HG02588 (cell line): ENCODE measurements at regions not wholly inside any gene's neighbourhood (a gene's known extent, or its start where the extent isn't known, plus 50 kb on each side); places are given as distances from the start of the nearest gene placed in this dataset.

Experiments used
- ATAC-seq: cut with Tn5 transposase; IDR thresholded peaks from one replicate; pipeline ENCODE4 v1.9.1; 2021; ENCODE audit warnings: mild to moderate bottlenecking, moderate library complexity; ENCODE audit not compliant: unreplicated experiment

GRCh38 chr21:27086630-27087029, 119.7 kb upstream of the ADAMTS5 start:
- no peak for ATAC-seq

- no peak for ATAC-seq
Observed at GRCh38 chr21:27086186-27086585, 119.3 kb upstream of the ADAMTS5 start.

- ATAC-seq: no peak
Observed at GRCh38 chr21:27085387-27085786, 118.5 kb upstream of the ADAMTS5 start.

GRCh38 chr21:27083144-27083543, 116.3 kb upstream of the ADAMTS5 start:
- ATAC-seq: no peak

GRCh38 chr21:27082431-27083010, 115.6 kb upstream of the ADAMTS5 start:
- ATAC-seq: no peak

- no peak for ATAC-seq
Observed at GRCh38 chr21:27079636-27080240, 112.8 kb upstream of the ADAMTS5 start.

GRCh38 chr21:27078915-27079314, 112.0 kb upstream of the ADAMTS5 start:
- ATAC-seq: no peak

GRCh38 chr21:27077501-27077900, 110.6 kb upstream of the ADAMTS5 start:
- ATAC-seq: no peak

GRCh38 chr21:27076025-27076424, 109.1 kb upstream of the ADAMTS5 start:
- no peak for ATAC-seq

GRCh38 chr21:27070861-27071670, 104.2 kb upstream of the ADAMTS5 start:
- no peak for ATAC-seq

- no peak for ATAC-seq
Observed at GRCh38 chr21:27068811-27069210, 101.9 kb upstream of the ADAMTS5 start.

- ATAC-seq: no peak
Observed at GRCh38 chr21:27067226-27067625, 100.3 kb upstream of the ADAMTS5 start.

- ATAC-seq: no peak
Observed at GRCh38 chr21:27062443-27062842, 95.6 kb upstream of the ADAMTS5 start.

GRCh38 chr21:27061770-27062169, 94.9 kb upstream of the ADAMTS5 start:
- no peak for ATAC-seq

GRCh38 chr21:27060190-27060589, 93.3 kb upstream of the ADAMTS5 start:
- ATAC-seq: no peak

- ATAC-seq: no peak
Observed at GRCh38 chr21:27058673-27059605, 92.1 kb upstream of the ADAMTS5 start.

- no peak for ATAC-seq
Observed at GRCh38 chr21:27057997-27058396, 91.1 kb upstream of the ADAMTS5 start.

- no peak for ATAC-seq
Observed at GRCh38 chr21:27047658-27048314, 80.9 kb upstream of the ADAMTS5 start.

- ATAC-seq: no peak
Observed at GRCh38 chr21:27047283-27047657, 80.4 kb upstream of the ADAMTS5 start.

- ATAC-seq: no peak
Observed at GRCh38 chr21:27045281-27045985, 78.5 kb upstream of the ADAMTS5 start.
